ENCODE measurements at regions not wholly inside any gene's neighbourhood (a gene's known extent, or its start where the extent isn't known, plus 50 kb on each side); places are given as distances from the start of the nearest gene placed in this dataset.

GRCh38 chr7:3196629-3197400 lies 104.2 kb upstream of the SDK1 start:
- DNase-seq, result no peak

- no peak for DNase-seq
Measured at GRCh38 chr7:3197567-3198213, 103.4 kb upstream of the SDK1 start.

GRCh38 chr7:3198316-3198715 lies 102.7 kb upstream of the SDK1 start:
- DNase-seq, result no peak

- DNase-seq, result no peak
Measured at GRCh38 chr7:3200504-3200903, 100.5 kb upstream of the SDK1 start.

GRCh38 chr7:3201306-3201705 lies 99.7 kb upstream of the SDK1 start:
- DNase-seq, result no peak

- no peak for DNase-seq
Measured at GRCh38 chr7:3201937-3202710, 98.9 kb upstream of the SDK1 start.

GRCh38 chr7:3204526-3204925 lies 96.5 kb upstream of the SDK1 start:
- DNase-seq, result no peak

GRCh38 chr7:3206101-3206500 lies 95.0 kb upstream of the SDK1 start:
- no peak for DNase-seq

- no peak for DNase-seq
Measured at GRCh38 chr7:3206771-3207191, 94.3 kb upstream of the SDK1 start.

- no peak for DNase-seq
Measured at GRCh38 chr7:3207387-3207902, 93.6 kb upstream of the SDK1 start.

GRCh38 chr7:3210531-3210930 lies 90.5 kb upstream of the SDK1 start:
- no peak for DNase-seq

GRCh38 chr7:3214090-3214413 lies 87.0 kb upstream of the SDK1 start:
- DNase-seq, result no peak

- DNase-seq, result no peak
Measured at GRCh38 chr7:3215624-3216585, 85.1 kb upstream of the SDK1 start.

- DNase-seq, result no peak
Measured at GRCh38 chr7:3217166-3217565, 83.9 kb upstream of the SDK1 start.

GRCh38 chr7:3218411-3219225 lies 82.4 kb upstream of the SDK1 start:
- no peak for DNase-seq

- no peak for DNase-seq
Measured at GRCh38 chr7:3229904-3230470, 71.1 kb upstream of the SDK1 start.

GRCh38 chr7:3230908-3231307 lies 70.1 kb upstream of the SDK1 start:
- DNase-seq, result no peak

- no peak for DNase-seq
Measured at GRCh38 chr7:3232228-3232627, 68.8 kb upstream of the SDK1 start.

- DNase-seq, result no peak
Measured at GRCh38 chr7:3233301-3233700, 67.8 kb upstream of the SDK1 start.

- no peak for DNase-seq
Measured at GRCh38 chr7:3234051-3234450, 67.0 kb upstream of the SDK1 start.

- DNase-seq, result no peak
Measured at GRCh38 chr7:3234851-3235250, 66.2 kb upstream of the SDK1 start.

Measured in stimulated activated naive CD4-positive, alpha-beta T cell treated with Interleukin-2 at 50 U/mL for 16 hours (primary cell).